ENCODE measurements at regions not wholly inside any gene's neighbourhood (a gene's known extent, or its start where the extent isn't known, plus 50 kb on each side); places are given as distances from the start of the nearest gene placed in this dataset.

DNA sequence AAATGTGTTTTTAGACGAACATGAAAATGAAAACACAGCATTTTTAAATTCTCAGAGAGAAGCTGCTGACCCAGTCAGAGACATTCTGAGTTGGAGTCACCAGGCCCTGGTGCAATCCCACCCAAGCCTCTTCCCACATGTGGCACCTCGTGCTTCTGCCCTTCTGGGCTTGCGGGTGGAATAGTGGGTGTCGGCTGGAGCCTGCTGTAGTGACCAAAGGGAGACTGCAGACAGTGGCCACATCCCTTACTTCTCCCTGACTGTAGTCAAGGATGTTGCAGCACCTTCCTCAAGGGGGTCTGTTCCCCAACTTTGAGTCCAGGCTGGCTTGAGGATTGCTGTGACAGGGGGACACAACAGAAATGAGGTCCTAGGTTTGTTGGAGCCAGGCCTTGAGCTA lies 104.4 kb upstream of the GLI2 start:
- Histone ChIP-seq H3K27me3 (replicated peaks in 1 of 2; ENCODE audit: control insufficient read depth in 2 of 2, insufficient read depth in 2 of 2, low read length in 1 of 2) (no peaks in the 10 kb centered on the region; a peak in 2 of 4 replicates), H3K27ac (ENCODE audit: control insufficient read depth, insufficient read depth) (no peak overlapping the region), H3K4me3 (no peak overlapping the region), H3K36me3 (ENCODE audit: control insufficient read depth in 2 of 2, insufficient read depth in 2 of 2, low read length in 1 of 2) (no peaks in the 10 kb centered on the region), H3K9me3 (replicated peaks; ENCODE audit: control insufficient read depth, insufficient read depth, low read length) (no peaks in the 10 kb centered on the region), H2AFZ (ENCODE audit: control insufficient read depth, low read depth, low read length) (no peak overlapping the region), H4K20me1 (ENCODE audit: control insufficient read depth, insufficient read depth) (no peaks in the 10 kb centered on the region), H3K9ac (ENCODE audit: control insufficient read depth, insufficient read depth, low read length) (no peak overlapping the region), H3K4me2 (ENCODE audit: control insufficient read depth, insufficient read depth) (no peak overlapping the region), H3K79me2 (ENCODE audit: control insufficient read depth, insufficient read depth, low read length) (no peaks in the 10 kb centered on the region), H3K4me1 (ENCODE audit: control insufficient read depth, insufficient read depth, low read length) (no peaks in the 10 kb centered on the region)
- ChIA-PET RAD21 (ENCODE audit: unreplicated experiment) (interaction anchor here (0.6 kb wide), 1 partner anchor 8 kb away, joined by 4 read pairs; no protein-coding TSS in a partner anchor), CTCF (no interaction called here), POLR2A (no interaction called here), SMC1A (ENCODE audit: uncharacterized antibody, unreplicated experiment) (no interaction called here)
- FAIRE-seq (no peak), ATAC-seq (no peak), DNase-seq (ENCODE audit: low read depth, low spot score) (no peak)
- intact Hi-C loops (cut with micrococcal nuclease; ENCODE audit: unreplicated experiment) (no loop called here), in situ Hi-C loops (cut with MboI) (no loop called here)
- TF ChIP-seq PBX3 (IDR thresholded peaks at IDR 0.05; ENCODE audit: insufficient replicate concordance, low read depth, low read length) (no peak), CHD1 (IDR thresholded peaks at IDR 0.05; ENCODE audit: low read depth, low read length) (no peak), CBFB (IDR thresholded peaks at IDR 0.05; ENCODE audit: low read depth) (no peak), CHD4 (IDR thresholded peaks at IDR 0.05) (no peak), STAT1 (conservative IDR thresholded peaks at IDR 0.05) (no peak), KAT2A (conservative IDR thresholded peaks at IDR 0.05; ENCODE audit: control insufficient read depth, low read depth, low read length) (no peak), ZNF24 (IDR thresholded peaks at IDR 0.05) (no peak)
- TF ChIP-seq, protein P1, sequence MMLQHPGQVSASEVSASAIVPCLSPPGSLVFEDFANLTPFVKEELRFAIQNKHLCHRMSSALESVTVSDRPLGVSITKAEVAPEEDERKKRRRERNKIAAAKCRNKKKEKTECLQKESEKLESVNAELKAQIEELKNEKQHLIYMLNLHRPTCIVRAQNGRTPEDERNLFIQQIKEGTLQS (IDR thresholded peaks at IDR 0.05; ENCODE audit: borderline replicate concordance, extremely low read depth, low read depth, low read length), result no peak
- TF ChIP-seq, protein P2, sequence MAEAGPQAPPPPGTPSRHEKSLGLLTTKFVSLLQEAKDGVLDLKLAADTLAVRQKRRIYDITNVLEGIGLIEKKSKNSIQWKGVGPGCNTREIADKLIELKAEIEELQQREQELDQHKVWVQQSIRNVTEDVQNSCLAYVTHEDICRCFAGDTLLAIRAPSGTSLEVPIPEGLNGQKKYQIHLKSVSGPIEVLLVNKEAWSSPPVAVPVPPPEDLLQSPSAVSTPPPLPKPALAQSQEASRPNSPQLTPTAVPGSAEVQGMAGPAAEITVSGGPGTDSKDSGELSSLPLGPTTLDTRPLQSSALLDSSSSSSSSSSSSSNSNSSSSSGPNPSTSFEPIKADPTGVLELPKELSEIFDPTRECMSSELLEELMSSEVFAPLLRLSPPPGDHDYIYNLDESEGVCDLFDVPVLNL (IDR thresholded peaks at IDR 0.05; ENCODE audit: low read depth, low read length), result no peak
- TF ChIP-seq, protein P3, sequence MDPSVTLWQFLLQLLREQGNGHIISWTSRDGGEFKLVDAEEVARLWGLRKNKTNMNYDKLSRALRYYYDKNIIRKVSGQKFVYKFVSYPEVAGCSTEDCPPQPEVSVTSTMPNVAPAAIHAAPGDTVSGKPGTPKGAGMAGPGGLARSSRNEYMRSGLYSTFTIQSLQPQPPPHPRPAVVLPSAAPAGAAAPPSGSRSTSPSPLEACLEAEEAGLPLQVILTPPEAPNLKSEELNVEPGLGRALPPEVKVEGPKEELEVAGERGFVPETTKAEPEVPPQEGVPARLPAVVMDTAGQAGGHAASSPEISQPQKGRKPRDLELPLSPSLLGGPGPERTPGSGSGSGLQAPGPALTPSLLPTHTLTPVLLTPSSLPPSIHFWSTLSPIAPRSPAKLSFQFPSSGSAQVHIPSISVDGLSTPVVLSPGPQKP (IDR thresholded peaks at IDR 0.05; ENCODE audit: low read depth, low read length), result no peak
- WGBS (ENCODE audit: insufficient coverage, insufficient replicate concordance, low lambda C conversion rate, missing lambda C conversion rate), result 25% methylated on average over 4 of the region's 4 CpGs
- no TSS peak for BruUV-seq (replicated peaks)

Measured in GM12878 (cell line).